Muscle of back (tissue), 3 donors: ENCODE measurements at regions not wholly inside any gene's neighbourhood (a gene's known extent, or its start where the extent isn't known, plus 50 kb on each side); places are given as distances from the start of the nearest gene placed in this dataset.

Experiments used
- DNase-seq, 3 donors: peaks; one replicate each; pipeline versions ENCODE4 v3.0.0 to v3.0.0-alpha.2; 2013

DNA sequence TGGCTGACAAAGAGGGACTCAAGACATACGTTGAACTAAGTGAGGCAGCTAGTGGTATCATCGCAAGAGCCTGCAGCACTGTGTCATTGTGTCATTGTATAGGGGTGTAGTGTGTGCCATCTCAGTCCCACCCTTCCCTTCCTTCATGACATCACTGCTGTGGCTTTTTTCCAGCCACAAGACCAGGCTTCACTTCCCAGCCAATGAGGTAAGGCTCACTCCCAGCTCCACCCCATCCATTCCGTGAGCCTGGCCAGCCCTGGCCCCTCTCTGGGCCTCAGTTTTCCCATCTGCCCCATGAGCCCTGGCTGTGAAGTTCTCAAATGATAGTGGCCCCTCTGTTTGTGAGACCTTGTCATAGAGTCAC, 134.3 kb upstream of the ZMIZ1 start:
- DNase-seq, result no peak

DNA sequence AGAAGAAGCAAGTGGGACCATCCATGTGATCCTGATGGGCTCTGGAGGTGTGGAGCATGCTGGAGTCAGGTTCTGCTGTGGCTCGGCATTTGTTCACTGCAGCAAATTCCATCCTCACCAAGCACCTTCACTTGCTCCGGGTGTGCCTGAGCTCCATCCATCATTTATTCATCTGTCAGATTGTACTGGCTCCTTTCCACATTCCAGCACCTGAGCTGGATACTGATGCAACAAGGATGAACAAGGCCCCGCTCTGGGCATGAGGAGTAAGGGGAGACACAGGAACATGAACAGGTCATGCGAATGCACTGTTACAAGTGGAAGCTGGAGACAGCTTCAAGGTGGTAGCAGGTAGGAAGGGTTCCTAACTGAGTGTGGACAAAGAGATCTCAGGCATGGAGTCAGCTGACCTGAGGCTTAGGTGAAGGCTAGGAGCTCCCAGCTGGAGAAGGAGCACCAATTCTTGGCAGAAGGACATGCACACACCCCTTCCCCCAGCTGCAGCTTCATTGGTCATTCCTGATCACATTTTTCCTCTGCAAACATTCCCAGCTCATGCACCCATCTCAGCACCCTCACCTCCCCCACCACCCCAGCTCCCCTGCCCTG, 133.7 kb upstream of the ZMIZ1 start:
- DNase-seq, result no peak

DNA sequence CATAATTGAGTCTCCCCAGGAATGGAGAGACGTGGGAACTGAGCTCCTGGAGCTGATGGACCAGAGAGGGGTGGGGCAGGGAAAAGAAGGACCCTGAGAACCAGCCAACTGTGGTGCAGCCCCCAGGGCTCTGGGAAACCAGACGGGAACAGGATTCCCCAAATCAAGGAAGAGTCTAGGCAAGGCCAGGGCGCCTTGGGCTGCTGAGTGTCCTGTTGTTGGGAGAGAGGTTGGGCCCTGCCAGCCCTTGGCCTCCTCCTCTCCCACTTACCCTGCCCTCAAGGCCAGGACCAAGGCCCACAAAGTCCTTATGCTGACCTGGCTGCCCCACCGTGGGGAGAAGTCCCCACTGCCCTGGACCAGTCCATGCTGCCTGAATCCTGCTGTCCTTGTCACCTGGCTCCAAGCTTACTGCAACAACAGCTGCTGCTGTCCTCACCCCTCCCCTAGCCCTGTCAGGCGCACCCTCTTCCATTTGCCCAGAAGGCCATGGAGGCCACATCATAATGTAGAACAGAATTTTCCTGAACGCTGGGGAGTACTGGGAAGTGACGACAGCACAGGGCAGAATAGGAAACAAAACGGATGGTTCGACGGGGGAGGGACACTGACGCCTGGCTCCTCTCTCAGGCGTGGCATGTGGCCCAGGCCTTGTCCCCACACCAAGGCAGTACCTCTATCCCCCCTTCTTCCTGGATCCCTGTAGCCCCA, 132.9 kb upstream of the ZMIZ1 start:
- DNase-seq, result peak in 2 of 3 donors; percentile 52 to 68

DNA sequence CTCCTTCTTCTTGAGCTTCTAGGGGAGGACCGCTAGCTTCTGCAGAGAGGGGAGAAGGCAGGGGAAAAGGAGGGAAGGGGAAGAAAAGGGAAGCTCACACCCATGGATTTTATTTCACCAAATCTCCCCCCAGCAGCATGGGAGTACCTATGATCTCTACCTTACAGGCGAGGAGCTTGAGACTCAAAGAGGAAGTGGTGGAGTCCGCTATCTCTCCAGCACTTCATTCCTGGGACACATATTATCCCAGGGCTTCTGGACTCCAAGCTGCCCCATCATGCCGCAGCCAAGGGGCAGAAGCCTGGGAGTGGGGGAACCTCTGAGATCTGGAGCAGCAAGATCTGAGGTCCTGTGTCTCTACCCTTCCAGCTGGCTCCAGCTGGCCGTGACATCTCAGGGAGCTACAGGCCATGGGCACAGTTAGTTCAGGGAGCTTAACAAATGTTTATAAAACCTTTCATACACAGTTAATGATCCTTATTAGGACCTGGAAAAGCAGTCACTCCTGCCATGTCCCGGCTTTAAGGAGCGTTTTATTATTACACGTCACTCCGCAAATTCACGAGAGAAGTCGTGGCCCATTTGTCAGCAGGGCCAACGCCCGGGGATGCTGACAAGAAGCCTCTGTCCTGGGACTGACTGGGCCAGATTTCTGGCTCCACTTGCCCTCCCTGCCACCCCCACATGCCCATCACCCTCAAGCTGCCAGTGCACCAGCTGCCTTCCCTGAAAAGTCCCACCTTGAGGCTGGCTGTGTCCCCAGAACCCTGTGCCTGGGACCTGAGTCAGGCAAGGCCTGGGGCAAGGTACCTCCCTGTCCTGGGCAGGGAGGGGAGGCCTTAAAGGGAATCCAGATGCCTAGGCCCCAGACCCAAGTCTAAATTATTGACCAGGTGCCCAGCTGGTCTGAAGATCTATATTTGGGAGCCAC, 132.1 kb upstream of the ZMIZ1 start:
- DNase-seq, result no peak

DNA sequence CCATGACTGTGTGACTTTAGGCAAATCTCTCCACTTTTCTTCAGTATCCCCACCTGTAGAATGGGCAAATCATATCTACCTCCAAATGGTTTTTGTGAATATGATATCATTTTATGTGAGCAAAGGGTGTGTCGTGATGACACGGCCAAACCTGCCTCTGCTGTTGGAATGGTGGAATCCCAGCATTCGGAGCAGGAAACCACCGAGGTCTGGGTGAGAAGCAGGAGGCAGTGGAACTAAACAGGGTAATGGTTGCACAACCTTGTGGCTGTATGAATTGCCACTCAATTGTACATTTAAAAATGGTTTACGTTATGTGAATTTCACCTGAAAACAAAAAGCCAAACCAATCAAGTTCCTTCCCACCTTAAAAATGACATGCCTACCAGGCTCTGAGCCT, 131.4 kb upstream of the ZMIZ1 start:
- no peak for DNase-seq

DNA sequence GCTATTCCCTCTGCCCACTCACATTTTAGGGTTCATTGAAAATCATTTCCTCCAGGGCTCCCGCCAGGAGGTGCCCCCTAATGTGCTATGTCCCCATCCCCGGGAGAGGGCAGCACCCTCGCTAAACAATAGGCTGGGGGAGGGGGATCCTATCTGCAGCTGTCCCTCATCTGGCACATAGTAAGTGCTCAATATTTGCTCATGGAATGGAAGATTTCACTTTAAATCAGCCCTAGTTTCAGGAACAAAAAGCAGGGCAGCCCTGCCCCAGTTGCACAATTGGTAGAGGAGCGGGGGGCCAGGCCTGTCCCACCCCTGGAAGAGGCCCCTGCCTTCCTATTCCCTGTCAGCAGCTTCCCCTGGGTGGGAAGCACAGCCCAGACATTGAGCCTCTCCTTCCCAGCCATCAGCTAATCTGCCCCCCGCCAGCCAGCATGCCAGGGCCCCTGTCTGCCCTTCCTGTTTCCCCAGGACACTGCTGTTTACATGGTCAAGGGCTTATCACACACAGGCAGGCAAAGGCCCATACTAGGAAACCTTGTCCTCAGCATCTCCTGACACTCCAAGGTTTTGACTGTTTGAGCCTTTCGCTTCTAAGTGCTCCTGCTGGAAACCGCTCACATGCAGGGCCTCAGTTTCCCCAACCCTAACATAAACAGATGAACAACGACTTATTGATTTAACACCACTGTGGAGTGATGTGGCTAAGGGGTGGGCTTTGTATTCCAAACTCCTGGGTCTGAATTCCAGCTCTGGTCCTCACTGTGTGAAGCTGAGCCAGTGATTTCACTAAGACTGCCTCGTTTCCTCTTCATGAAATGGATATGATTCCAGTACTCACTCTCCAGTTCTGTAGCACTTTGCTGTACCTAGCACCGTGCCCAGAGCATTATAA, 130.7 kb upstream of the ZMIZ1 start:
- DNase-seq, result no peak

DNA sequence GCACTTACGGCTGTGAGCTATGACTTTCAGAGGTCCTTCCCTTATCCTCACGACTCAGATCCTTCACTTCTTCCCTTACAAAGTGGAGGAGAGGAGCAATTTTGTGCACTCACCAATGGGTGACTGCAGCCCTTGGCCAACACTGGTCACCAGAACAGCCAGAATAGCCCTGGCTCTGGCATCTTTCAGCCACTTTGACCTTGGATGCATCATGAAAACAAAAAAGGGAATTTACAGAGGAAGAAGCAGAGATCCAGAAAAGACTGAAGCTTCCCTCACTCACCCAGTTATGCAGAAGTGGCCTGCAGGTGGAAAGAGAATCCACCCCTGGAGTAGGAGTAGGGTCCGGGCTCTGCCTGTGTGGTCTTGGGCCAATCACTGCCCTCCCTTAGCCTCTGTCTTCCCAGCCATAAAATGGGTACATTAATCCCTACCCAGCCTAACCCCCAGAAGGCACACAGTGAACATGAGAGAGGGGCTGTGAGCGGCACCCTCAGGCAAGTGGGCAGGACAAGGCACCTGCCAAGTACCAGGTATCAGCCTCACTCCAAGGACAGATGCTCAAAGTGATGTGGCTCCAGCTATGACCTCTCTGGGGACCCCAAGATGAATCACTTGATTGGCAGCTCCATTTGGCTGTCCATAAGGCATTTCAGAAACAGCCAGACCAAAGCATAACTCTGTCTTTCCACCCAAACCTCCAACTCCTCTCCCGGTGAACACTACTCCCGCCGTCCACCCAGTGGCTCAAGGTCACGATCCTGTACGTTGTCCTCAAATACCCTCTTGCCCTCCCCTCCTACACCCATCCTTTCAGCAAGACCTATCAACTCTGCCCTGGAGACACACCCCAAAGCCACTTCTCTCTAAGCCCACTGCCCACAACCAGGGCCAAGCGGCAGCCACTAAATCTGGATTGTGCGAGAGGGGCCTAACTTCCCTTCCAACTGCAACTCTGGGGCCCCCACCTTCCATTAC, 129.8 kb upstream of the ZMIZ1 start:
- no peak for DNase-seq

DNA sequence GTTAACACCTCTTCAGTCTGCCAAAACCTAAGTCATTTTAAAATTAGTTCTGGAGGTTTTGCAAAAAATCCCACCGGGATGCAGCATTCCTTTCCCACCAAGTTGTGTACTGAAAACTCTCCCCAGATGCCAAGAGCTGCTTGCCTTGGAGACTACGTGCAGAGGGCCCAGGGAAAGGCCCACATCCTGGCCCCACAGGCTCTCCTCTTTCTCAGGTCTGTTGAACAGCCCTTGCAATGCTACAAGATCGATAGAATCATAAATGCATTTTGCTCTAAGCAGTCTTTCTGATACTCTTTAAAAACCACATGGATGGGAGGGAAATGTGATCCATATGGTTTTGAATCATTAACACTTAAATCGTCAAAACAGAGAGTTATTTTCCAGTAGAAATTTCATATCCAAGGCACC, 126.7 kb upstream of the ZMIZ1 start:
- DNase-seq, result peak in 2 of 3 donors; percentile 45 to 73

DNA sequence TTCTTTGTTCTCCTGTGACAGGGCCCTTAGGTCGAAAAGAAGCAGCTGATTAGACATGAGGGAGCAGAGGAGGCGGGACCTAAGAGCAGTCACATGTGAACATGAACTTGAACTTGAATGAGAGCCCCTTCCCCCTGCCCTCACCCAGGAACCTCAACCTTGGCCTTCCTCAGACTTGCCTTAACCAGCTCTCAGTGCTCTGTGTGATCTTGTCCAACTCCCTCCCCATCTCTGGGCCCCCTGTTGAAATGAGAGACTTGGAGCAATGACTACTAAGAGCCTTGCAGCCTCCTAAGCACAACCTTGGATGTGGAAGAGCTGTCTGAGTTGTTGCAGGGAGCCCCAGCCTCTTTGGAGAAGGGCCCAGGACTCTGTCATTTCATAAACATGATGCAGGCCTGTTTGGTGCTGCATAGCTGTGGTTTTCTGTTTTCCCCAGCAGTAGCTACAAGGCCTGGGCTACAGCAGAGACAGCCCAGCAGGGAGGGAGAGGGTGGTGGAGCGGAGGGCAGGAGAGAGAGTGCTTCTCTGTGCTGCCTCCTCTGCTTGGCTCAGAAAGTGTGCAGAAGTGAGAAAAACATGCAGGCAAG, 123.9 kb upstream of the ZMIZ1 start:
- DNase-seq, result peak; percentile 88 to 95 (median 95)

DNA sequence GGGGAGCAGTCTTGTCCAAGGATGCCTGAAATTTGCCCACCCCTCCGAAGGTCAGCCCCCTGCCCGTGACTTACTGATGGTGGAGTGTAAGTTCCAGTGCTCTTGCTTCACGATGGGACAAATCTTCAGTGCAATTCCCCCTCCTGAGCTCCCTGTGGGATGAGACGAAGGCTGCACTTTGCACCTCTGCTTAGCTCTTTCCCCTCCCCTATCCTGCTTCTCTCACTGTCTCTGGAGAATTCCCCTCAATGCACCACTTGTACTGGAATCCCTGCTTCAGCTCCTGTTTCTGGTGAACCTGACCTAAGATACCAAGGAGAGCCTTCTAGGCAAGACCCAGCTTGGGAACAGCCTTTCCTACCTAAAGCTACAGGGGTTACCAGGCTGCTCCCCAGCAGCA, 122.9 kb upstream of the ZMIZ1 start:
- no peak for DNase-seq

DNA sequence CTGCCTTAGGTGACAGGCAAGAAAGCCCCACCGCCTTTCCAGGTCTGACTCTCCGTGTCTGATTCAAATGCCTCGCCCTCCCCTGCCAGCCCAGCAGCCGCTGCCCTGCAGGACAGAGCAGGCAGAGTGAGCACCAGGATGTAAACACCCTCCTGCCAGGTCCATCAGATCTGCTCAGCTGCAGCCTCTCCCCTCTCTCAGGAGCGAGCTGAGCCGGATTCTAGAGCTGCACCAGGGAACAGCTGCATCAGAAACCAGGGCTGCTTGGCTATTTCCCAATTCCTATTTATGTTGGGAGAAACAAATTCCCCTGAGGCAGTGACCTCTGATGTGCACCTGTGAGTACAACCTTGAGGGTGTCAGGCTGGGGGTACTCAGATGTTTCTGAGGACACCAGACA, 121.5 kb upstream of the ZMIZ1 start:
- DNase-seq, result peak in 1 of 3 donors; percentile 41

DNA sequence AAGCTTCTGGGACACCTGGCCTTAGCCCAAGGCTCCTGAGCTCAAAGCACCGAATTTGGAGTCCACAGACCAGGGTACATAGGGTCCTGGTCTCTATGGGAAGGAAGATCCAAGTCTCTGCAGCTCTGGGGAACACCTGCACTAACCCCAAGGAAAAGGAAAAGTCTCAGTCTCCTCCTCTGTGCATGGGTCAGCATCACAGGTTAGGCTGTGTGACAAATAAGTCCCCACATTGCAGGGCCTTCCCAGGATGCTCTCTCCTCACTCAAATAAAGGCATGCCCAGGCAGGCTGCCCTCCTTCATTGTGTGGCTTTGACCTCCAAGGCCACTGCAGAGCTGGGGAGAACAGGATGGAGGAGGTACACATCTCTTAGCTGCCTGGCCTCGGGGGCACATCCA, 121.0 kb upstream of the ZMIZ1 start:
- no peak for DNase-seq

DNA sequence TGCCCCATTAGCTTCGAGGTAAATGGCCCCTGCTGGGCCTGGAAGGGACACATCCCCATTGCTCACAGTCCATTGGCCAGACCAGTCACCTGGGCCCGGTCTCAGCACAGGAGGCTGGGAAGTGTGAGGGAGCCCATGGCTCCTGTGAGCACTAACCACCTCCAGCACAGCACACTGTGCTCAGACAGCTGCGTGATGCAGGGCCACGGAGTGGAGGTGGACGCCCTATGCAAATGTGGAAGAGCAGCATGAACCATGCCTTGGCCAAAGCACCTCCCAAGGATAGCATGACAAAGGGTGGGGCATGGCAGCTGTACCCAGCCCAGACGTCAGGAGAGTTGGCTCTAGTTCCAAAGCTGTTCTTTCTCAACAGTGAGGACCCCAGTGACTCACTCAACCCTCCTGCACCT, 120.1 kb upstream of the ZMIZ1 start:
- peak in 2 of 3 donors; percentile 55 to 63 for DNase-seq

DNA sequence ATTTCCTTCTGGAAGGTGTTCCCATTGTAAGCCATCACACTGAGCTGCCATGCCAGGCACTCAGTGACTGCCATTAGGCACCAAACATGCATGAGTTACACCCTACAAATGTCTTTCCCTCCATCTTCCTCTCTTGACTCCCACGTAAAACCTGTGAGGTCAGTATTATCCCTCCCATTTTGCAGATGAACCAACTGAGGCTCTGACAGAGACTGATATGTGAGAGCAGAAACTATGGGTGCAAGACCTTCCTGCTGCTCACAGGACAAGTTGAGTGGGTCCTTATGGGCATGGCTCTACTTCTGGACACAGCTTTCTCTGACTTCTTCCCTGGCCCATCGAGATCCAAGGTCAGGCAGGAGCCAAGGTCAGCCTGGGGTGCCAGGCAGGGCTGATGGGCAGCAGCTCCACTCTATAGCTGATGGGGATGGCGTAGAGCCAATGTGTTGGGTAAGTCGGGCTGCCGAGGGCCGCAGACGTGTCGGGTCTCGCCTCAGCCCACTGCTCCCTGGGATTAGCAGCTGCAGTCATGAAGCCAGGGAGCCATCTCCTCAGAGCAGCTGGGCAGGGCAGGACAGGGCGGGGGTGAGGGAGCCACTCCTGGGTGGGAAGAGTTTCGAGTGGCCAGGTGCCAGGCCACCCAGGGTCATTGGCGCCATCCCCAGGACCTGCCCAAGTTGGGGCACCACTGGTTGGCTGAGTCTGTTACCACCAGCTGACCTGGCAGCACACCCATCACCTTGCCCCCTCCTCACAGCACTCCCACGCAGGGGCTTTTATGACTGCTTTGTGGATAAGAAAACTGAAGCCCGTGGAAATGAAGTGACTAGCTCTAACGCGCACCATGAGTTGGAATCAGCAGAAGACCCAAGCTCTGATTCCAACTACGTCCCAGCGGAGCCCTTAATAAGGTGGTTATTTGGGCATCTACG, 117.8 kb upstream of the ZMIZ1 start:
- peak in 2 of 3 donors; percentile 60 to 65 for DNase-seq

DNA sequence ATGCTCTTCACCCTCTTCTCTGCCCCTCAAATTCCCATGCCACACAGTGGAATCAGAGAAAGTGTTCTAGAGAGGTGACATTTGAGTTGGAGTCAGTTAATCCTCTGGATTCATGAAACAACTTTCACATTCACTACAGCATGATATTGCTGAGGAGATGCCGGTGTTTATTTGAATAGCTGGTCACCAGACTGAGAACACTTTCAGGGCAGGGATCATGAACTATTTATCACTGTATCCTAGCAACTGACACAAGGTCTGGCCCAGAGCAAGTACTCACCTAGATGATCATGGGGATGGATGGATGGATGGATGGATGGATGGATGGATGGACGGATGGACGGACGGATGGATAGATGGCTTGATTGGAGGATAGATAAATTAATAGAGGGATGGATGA, 116.7 kb upstream of the ZMIZ1 start:
- DNase-seq, result peak in 1 of 3 donors; percentile 60

DNA sequence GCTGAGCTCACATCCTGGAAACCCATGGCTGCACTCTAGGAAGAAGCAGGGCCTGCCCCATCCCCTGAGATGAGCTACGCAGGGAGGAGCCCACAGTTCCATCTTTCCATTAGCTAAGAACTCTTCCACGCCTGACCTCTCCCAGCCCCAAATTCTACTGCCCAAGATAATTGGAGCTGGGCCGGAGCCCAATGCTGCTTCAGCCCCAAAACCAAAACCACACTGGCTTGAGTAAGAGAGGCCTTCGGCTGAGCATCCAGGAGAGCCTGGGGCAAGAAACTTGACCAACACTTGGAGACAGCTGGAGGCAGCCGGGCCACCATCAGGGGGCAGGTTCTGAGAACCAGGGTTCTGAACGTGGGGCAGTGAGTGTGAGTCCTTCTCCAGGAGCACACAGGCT, 116.1 kb upstream of the ZMIZ1 start:
- peak; percentile 39 to 86 (median 74) for DNase-seq

DNA sequence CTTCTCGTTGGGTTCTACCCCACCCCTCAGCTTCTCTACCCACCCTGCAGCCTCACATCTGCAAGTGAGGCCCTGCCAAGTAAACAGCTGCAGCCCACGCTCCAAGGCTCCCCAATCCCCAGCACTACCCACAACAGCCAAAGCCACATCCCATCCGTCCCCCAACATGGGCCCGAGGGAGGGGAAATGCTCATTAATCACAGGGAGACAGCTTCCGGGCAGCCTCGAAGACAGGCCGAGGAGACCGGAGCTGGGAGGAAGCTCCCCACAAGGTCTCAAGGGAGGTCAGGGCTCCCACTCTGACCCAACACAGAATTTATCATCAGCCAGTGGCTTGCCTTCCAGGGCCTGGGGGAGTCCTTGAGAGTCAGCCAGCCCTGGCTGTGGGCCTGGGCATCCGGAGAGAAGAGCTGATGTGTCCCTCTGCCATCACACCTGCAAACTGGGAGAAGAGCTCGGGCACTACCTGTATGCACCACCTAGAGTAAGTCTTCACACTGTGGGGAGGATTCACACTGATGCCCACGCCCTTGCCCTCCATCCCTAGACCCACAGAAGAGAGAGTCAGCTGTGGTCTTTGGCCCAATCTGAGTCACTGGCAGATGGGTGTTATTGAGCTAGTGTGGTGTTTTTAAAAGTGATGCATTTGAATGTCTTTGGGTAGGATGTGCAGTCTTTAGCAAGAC, 115.5 kb upstream of the ZMIZ1 start:
- peak; percentile 53 to 90 (median 75) for DNase-seq

DNA sequence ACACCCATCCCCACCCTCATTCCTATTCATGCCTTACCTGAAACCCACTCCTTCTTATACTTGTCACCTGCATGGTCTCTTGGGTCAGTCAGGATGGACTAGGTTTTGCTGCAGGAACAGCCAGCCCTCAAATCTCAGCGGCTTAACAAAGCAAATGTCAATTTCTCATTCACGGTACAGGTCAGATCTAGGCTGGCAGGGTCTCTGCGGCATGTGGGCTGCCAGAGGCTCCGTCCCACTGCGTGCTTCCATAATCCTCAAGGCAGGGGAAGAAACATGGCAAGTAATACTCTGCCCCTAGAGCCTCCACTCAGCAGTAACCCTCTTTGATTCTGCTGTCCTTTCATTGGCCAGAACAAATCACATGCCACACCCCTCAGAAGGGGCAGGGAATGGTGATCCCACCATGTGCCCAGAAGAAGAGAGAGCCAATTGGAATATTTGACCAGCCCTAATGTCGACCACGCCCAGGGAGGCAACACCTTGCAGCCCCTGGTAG, 114.9 kb upstream of the ZMIZ1 start:
- no peak for DNase-seq
